Right atrium auricular region (tissue), 2 donors: ENCODE measurements at regions not wholly inside any gene's neighbourhood (a gene's known extent, or its start where the extent isn't known, plus 50 kb on each side); places are given as distances from the start of the nearest gene placed in this dataset.

Experiments
- DNase-seq: peaks from one replicate; pipeline ENCODE4 v3.0.0-alpha.2; 2019; ENCODE audit warnings: low spot score
- H3K27ac ChIP-seq, 2 donors: fragments of 200-600 bp; sonication (generic); 1 replicate in 1 of 2; 2 replicates in 1 of 2; pipeline ENCODE4 v1.5.1; 2016 to 2019
- H3K27me3 ChIP-seq, 2 donors: fragments of 200-600 bp; sonication (generic); one replicate each; pipeline versions ENCODE4 v1.5.1 to v1.6.0; 2017 to 2019
- H3K36me3 ChIP-seq: fragments of 200-600 bp; sonication (generic); one replicate; pipeline ENCODE4 v1.5.1; 2016
- H3K4me1 ChIP-seq, 2 donors: fragments of 200-600 bp; sonication (generic); one replicate each; pipeline versions ENCODE4 v1.5.1 to v1.6.0; 2017 to 2019
- H3K4me3 ChIP-seq, 2 donors: fragments of 200-600 bp; sonication (generic); 1 replicate in 1 of 2; 2 replicates in 1 of 2; pipeline ENCODE4 v1.5.1; 2017 to 2019; ENCODE audit warnings: mild to moderate bottlenecking in 1 of 2, moderate library complexity in 1 of 2
- H3K9me3 ChIP-seq, 2 donors: fragments of 200-600 bp; sonication (generic); one replicate each; pipeline ENCODE4 v1.5.1; 2019
- CTCF ChIP-seq, 2 donors: fragments of 200-600 bp; sonication (generic); IDR thresholded peaks; one replicate each; pipeline ENCODE4 v1.5.1; 2019; ENCODE audit warnings: antibody characterized with exemption in 2 of 2

DNA sequence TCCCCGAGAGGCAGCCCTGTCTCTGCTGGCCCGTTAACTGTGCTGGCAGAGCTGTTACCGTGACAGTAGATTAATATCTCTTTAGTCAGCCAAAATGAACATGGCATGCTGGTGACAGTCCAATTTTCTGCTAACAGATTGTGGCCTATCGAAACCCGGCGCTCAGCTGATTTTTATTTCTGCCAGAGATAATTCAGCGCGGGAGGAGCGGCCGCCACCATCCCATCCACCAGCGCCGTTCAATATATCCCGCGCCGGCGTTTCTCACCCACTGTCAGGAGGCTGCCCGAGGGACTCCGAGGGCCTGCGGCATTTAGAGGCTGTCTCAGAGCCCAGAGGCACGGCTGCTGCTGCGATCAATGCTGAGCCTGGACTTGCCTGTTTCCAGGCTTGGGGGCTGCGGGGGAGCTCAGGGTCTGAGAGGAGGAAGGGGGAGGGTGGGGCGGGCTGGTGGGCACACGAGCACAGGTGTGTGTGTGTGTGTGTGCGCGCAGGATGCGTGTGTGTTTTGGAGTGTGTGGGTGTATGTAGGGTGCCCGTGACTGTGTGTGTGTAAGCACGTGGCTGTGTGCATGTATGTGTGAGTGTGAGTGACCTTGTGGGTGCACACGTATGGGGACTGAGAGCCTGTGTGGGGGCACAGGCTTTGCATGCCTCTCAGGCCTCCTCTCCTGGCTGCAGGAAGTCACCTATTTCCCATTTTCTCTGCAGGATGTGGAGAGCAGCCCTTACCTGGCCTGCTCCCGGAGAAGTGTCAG lies 109.7 kb upstream of the ACTRT2 start:
- H3K4me1 ChIP-seq = no peaks in the 10 kb centered on the region
- no peak for DNase-seq
- no peaks in the 10 kb centered on the region for H3K9me3 ChIP-seq
- H3K27ac ChIP-seq = no peak overlapping the region
- no peak for TF ChIP-seq CTCF (IDR thresholded peaks at IDR 0.05)
- no peak overlapping the region for H3K4me3 ChIP-seq
- no peaks in the 10 kb centered on the region for H3K27me3 ChIP-seq
- H3K36me3 ChIP-seq = no peaks in the 10 kb centered on the region

- no peaks in the 10 kb centered on the region for H3K4me1 ChIP-seq
- no peak for TF ChIP-seq CTCF (IDR thresholded peaks at IDR 0.05)
- H3K9me3 ChIP-seq = no peaks in the 10 kb centered on the region
- H3K36me3 ChIP-seq = no peaks in the 10 kb centered on the region
- no peak overlapping the region for H3K27ac ChIP-seq
- no peak for DNase-seq
- H3K27me3 ChIP-seq = no peaks in the 10 kb centered on the region
- no peak overlapping the region for H3K4me3 ChIP-seq
These were observed 108.7 kb upstream of the ACTRT2 start for GRCh38 chr1:2912424-2913061.

- H3K4me1 ChIP-seq = no peaks in the 10 kb centered on the region
- no peaks in the 10 kb centered on the region for H3K9me3 ChIP-seq
- no peaks in the 10 kb centered on the region for H3K36me3 ChIP-seq
- no peak for TF ChIP-seq CTCF (IDR thresholded peaks at IDR 0.05)
- H3K4me3 ChIP-seq = no peak overlapping the region
- DNase-seq = no peak
- no peaks in the 10 kb centered on the region for H3K27me3 ChIP-seq
- H3K27ac ChIP-seq = no peak overlapping the region
These were observed 108.2 kb upstream of the ACTRT2 start for GRCh38 chr1:2913091-2913490.

GRCh38 chr1:2914702-2915101 lies 106.6 kb upstream of the ACTRT2 start:
- H3K4me3 ChIP-seq = no peak overlapping the region
- no peak for DNase-seq
- no peak for TF ChIP-seq CTCF (IDR thresholded peaks at IDR 0.05)
- no peak overlapping the region for H3K27ac ChIP-seq
- no peaks in the 10 kb centered on the region for H3K4me1 ChIP-seq
- H3K9me3 ChIP-seq = no peaks in the 10 kb centered on the region
- no peaks in the 10 kb centered on the region for H3K27me3 ChIP-seq
- no peaks in the 10 kb centered on the region for H3K36me3 ChIP-seq

DNA sequence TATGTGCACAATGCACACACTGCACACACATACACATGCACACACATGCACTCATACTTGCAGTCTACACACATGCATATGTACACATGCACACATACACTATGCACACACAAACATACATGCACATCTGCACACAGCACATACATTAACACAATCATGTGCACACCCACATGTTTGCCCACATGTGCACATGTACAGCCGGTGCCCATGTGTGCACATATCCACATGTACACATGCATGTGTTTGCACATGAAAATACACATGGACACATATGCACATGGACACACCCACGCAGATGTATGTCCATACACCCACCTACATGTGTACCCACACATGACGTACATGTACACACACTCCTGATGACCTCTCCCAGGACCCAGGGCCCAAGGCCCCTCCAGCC lies 105.1 kb upstream of the ACTRT2 start:
- H3K4me3 ChIP-seq = no peak overlapping the region
- no peaks in the 10 kb centered on the region for H3K4me1 ChIP-seq
- no peak for TF ChIP-seq CTCF (IDR thresholded peaks at IDR 0.05)
- no peaks in the 10 kb centered on the region for H3K27me3 ChIP-seq
- H3K9me3 ChIP-seq = no peaks in the 10 kb centered on the region
- H3K27ac ChIP-seq = no peak overlapping the region
- H3K36me3 ChIP-seq = no peaks in the 10 kb centered on the region
- DNase-seq = no peak
